ENCODE measurements at regions not wholly inside any gene's neighbourhood (a gene's known extent, or its start where the extent isn't known, plus 50 kb on each side); places are given as distances from the start of the nearest gene placed in this dataset.

GRCh38 chr3:74750901-74751300 is 136.4 kb upstream of the CNTN3 start:
- Mint-ChIP-seq H3K27me3 (ENCODE audit: low read depth in 3 of 3) (peaks cover 0 to 3% (median 0%) of the 10 kb centered on the region in 3 donors), H3K9me3 (peaks cover 0 to 14% (median 6%) of the 10 kb centered on the region in 7 donors), H3K4me1 (no peaks in the 10 kb centered on the region), H3K4me3 (no peak overlapping the region), H3K36me3 (no peaks in the 10 kb centered on the region), H3K27ac (no peak overlapping the region)
- Histone ChIP-seq H3K4me2 (replicated peaks; ENCODE audit: extremely low read depth, low read length, poor library complexity, severe bottlenecking) (no peak overlapping the region), H3K9ac (ENCODE audit: insufficient read depth, low read length, poor library complexity, severe bottlenecking) (no peak overlapping the region), H4K20me1 (ENCODE audit: insufficient read depth, low read length) (no peaks in the 10 kb centered on the region), H3K27me3 (ENCODE audit: control insufficient read depth in 2 of 2, insufficient read depth in 2 of 2, low read length in 2 of 2) (no peaks in the 10 kb centered on the region), H3K4me3 (replicated peaks in 1 of 3; ENCODE audit: low read depth in 2 of 3, low read length in 3 of 3) (no peak overlapping the region), H3K79me2 (ENCODE audit: insufficient read depth, low read length) (no peaks in the 10 kb centered on the region), H3K36me3 (replicated peaks in 1 of 2; ENCODE audit: control insufficient read depth in 1 of 2, insufficient read depth in 2 of 2, low read length in 2 of 2) (no peaks in the 10 kb centered on the region), H3K9me3 (replicated peaks in 1 of 2; ENCODE audit: control insufficient read depth in 1 of 2, insufficient read depth in 1 of 2, low read length in 2 of 2) (peaks cover 11 to 21% of the 10 kb centered on the region in 2 donors), H3K4me1 (ENCODE audit: control insufficient read depth in 1 of 2, insufficient read depth in 2 of 2, low read length in 2 of 2) (no peaks in the 10 kb centered on the region), H2AFZ (ENCODE audit: insufficient read depth, low read depth, low read length, poor library complexity, severe bottlenecking) (no peak overlapping the region), H3K27ac (ENCODE audit: low read depth in 1 of 2, low read length in 2 of 2) (no peak overlapping the region)
- no peak for DNase-seq
- intact Hi-C loops (cut with micrococcal nuclease) = no loop called here
- TF ChIP-seq CTCF (IDR thresholded peaks at IDR 0.05) = no peak
- 89% methylated on average over 4 of the region's 4 CpGs for WGBS (ENCODE audit: insufficient coverage)

- H3K36me3 Mint-ChIP-seq = no peaks in the 10 kb centered on the region
- H3K9ac ChIP-seq (ENCODE audit: insufficient read depth, low read length, poor library complexity, severe bottlenecking) = no peak overlapping the region
- 95% methylated on average over 3 of the region's 3 CpGs for WGBS (ENCODE audit: insufficient coverage)
Measured at GRCh38 chr3:74739242-74739641, 124.8 kb upstream of the CNTN3 start.

More at GRCh38 chr3:74739242-74739641, 124.8 kb upstream of the CNTN3 start:
- no peak overlapping the region for H3K4me3 ChIP-seq (replicated peaks in 1 of 3; ENCODE audit: low read depth in 2 of 3, low read length in 3 of 3)
- no peak overlapping the region for H3K4me2 ChIP-seq (replicated peaks; ENCODE audit: extremely low read depth, low read length, poor library complexity, severe bottlenecking)
- TF ChIP-seq CTCF (IDR thresholded peaks at IDR 0.05) = no peak
- H3K36me3 ChIP-seq (replicated peaks in 1 of 2; ENCODE audit: control insufficient read depth in 1 of 2, insufficient read depth in 2 of 2, low read length in 2 of 2) = no peaks in the 10 kb centered on the region
- peaks cover 5 to 7% of the 10 kb centered on the region in 2 donors for H3K9me3 ChIP-seq (replicated peaks in 1 of 2; ENCODE audit: control insufficient read depth in 1 of 2, insufficient read depth in 1 of 2, low read length in 2 of 2)
- Mint-ChIP-seq H3K9me3 (peaks cover 0 to 9% (median 0%) of the 10 kb centered on the region in 7 donors), H3K4me3 (no peak overlapping the region), H3K27me3 (ENCODE audit: low read depth in 3 of 3) (no peaks in the 10 kb centered on the region), H3K4me1 (no peaks in the 10 kb centered on the region), H3K27ac (no peak overlapping the region)
- H3K27ac ChIP-seq (ENCODE audit: low read depth in 1 of 2, low read length in 2 of 2) = no peak overlapping the region
- H3K27me3 ChIP-seq (ENCODE audit: control insufficient read depth in 2 of 2, insufficient read depth in 2 of 2, low read length in 2 of 2) = no peaks in the 10 kb centered on the region
- intact Hi-C loops (cut with micrococcal nuclease) = no loop called here
- no peak for DNase-seq
- no peaks in the 10 kb centered on the region for H3K79me2 ChIP-seq (ENCODE audit: insufficient read depth, low read length)
- H3K4me1 ChIP-seq (ENCODE audit: control insufficient read depth in 1 of 2, insufficient read depth in 2 of 2, low read length in 2 of 2) = no peaks in the 10 kb centered on the region
- no peak overlapping the region for H2AFZ ChIP-seq (ENCODE audit: insufficient read depth, low read depth, low read length, poor library complexity, severe bottlenecking)
- H4K20me1 ChIP-seq (ENCODE audit: insufficient read depth, low read length) = no peaks in the 10 kb centered on the region

Measured in CD14-positive monocyte (primary cell).